Testis (tissue), 2 donors: ENCODE measurements at regions not wholly inside any gene's neighbourhood (a gene's known extent, or its start where the extent isn't known, plus 50 kb on each side); places are given as distances from the start of the nearest gene placed in this dataset.

ENCODE experiments used
- DNase-seq: peaks from one replicate; pipeline ENCODE4 v3.0.0-alpha.2; 2019
- H3K27ac ChIP-seq, 2 donors: fragments of 200-600 bp; sonication (generic); one replicate each; pipeline ENCODE4 v1.5.1; 2019
- H3K27me3 ChIP-seq: fragments of 200-600 bp; sonication (generic); one replicate; pipeline ENCODE4 v1.5.1; 2019
- H3K36me3 ChIP-seq: fragments of 200-600 bp; sonication (generic); one replicate; pipeline ENCODE4 v1.5.1; 2017; ENCODE audit warnings: low read depth; ENCODE audit errors: missing control alignments
- H3K4me1 ChIP-seq: fragments of 200-600 bp; sonication (generic); one replicate; pipeline ENCODE4 v1.5.1; 2019
- H3K4me3 ChIP-seq, 2 donors: fragments of 200-600 bp; sonication (generic); one replicate each; pipeline ENCODE4 v1.5.1; 2017 to 2019
- H3K9me3 ChIP-seq: fragments of 200-600 bp; sonication (generic); one replicate; pipeline ENCODE4 v1.5.1; 2017
- CTCF ChIP-seq, 3 experiments: fragments of 450-650 bp in 2 of 3; fragments of 200-600 bp in 1 of 3; sonication (generic) in 1 of 3; IDR thresholded peaks; one replicate each; pipeline ENCODE4 v1.5.1; 2016 to 2019; ENCODE audit warnings: antibody characterized with exemption in 3 of 3, mild to moderate bottlenecking in 2 of 3, moderate library complexity in 1 of 3
- POLR2A ChIP-seq: fragments of 450-650 bp; IDR thresholded peaks from one replicate; pipeline ENCODE4 v1.6.1; 2017; ENCODE audit warnings: antibody characterized with exemption, mild to moderate bottlenecking, moderate library complexity
- WGBS, 2 donors: methylation state at CpG; one replicate each; pipeline ENCODE4 v1.1.5; 2018; 5-methylcytosine and 5-hydroxymethylcytosine counted together
- intact Hi-C: fragments of 100-400 bp; cut with DNase I; formaldehyde crosslinking; loops from one replicate; pipeline ENCODE4 v1.15.1; 2023; ENCODE audit warnings: low total_unique reads

DNA sequence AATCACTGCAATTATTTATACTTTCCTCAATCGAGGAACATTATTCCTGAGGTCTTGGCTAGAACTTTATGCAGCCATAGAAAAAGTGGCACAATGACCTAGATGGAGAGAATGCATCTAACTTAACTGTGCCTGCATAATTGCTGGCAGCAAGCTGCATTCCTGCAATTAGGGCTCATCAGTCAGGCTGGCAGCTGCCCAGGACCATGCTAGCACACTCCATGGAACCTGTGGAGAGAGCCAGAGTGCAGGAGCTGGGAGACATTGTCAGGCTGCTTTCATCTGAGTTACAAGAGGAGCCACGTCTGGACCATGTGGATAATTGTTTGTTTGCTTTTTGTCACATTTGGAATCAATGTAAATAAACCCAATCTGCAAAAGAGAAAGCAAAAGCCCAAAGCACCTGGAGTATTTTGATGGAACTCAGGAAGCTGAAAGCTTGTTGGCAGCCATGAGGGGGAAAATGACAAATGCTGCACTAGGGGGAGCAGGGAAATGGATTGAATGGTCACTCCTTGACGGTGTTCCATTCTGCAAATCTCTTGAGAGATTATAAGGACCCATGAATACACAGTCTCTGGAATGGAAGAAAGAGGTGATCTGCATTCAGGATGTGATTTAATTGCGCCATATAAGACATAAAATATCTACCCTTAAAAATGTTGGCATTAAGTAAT, 839.9 kb downstream of the MAT2B start:
- Histone ChIP-seq H3K9me3 (no peaks in the 10 kb centered on the region), H3K4me1 (no peaks in the 10 kb centered on the region), H3K27me3 (no peaks in the 10 kb centered on the region), H3K27ac (no peak overlapping the region), H3K36me3 (no peaks in the 10 kb centered on the region), H3K4me3 (no peak overlapping the region)
- 55 to 56% methylated on average over 4 of the region's 4 CpGs for WGBS, 2 donors
- no peak for DNase-seq
- intact Hi-C loops, result no loop called here
- TF ChIP-seq CTCF (IDR thresholded peaks at IDR 0.05) (no peak), POLR2A (no peak)

- no peak overlapping the region for H3K4me3 ChIP-seq
- no peaks in the 10 kb centered on the region for H3K9me3 ChIP-seq
- 82 to 93% methylated on average over 3 of the region's 3 CpGs for WGBS, 2 donors
- intact Hi-C loops, result no loop called here
- no peak overlapping the region for H3K27ac ChIP-seq
- DNase-seq, result no peak
- no peaks in the 10 kb centered on the region for H3K36me3 ChIP-seq
- H3K4me1 ChIP-seq, result no peaks in the 10 kb centered on the region
- TF ChIP-seq CTCF (IDR thresholded peaks at IDR 0.05), result no peak
- no peak for TF ChIP-seq POLR2A
- H3K27me3 ChIP-seq, result no peaks in the 10 kb centered on the region
Measured at GRCh38 chr5:164345853-164346252, 840.4 kb downstream of the MAT2B start.

- 62 to 63% methylated on average over 6 of the region's 6 CpGs for WGBS, 2 donors
- no peaks in the 10 kb centered on the region for H3K27me3 ChIP-seq
- no peaks in the 10 kb centered on the region for H3K36me3 ChIP-seq
- no peak for DNase-seq
- no peak overlapping the region for H3K4me3 ChIP-seq
- H3K27ac ChIP-seq, result no peak overlapping the region
- intact Hi-C loops, result no loop called here
- no peaks in the 10 kb centered on the region for H3K9me3 ChIP-seq
- TF ChIP-seq POLR2A (no peak), CTCF (IDR thresholded peaks at IDR 0.05) (no peak)
- no peaks in the 10 kb centered on the region for H3K4me1 ChIP-seq
Measured at GRCh38 chr5:164346785-164347630, 841.6 kb downstream of the MAT2B start.

DNA sequence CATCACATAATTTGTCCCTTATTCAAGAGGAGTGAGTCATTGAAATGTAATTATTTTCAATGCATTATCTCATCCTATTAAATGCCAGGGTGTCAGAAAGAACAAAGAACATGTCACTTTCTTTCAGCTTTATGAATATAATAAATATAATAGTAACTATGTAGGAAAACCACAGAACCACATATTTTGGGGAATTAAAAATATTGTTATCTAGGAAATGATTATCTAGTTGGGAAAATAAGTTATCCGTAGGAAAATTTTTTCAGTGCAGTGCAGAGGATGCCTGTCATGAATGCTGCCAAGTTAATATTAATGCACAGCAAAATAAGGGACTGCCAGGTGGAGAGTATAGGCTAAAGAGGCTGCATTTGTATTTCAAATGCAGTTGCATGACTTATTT, 844.8 kb downstream of the MAT2B start:
- no peak overlapping the region for H3K27ac ChIP-seq
- H3K36me3 ChIP-seq, result no peaks in the 10 kb centered on the region
- no peak overlapping the region for H3K4me3 ChIP-seq
- 77 to 85% methylated on average over 1 of the region's 1 CpG for WGBS, 2 donors
- H3K9me3 ChIP-seq, result no peaks in the 10 kb centered on the region
- no peaks in the 10 kb centered on the region for H3K27me3 ChIP-seq
- intact Hi-C loops, result no loop called here
- DNase-seq, result no peak
- TF ChIP-seq CTCF (IDR thresholded peaks at IDR 0.05), result no peak
- no peak for TF ChIP-seq POLR2A
- no peaks in the 10 kb centered on the region for H3K4me1 ChIP-seq
